ENCODE measurements at regions not wholly inside any gene's neighbourhood (a gene's known extent, or its start where the extent isn't known, plus 50 kb on each side); places are given as distances from the start of the nearest gene placed in this dataset.

DNA sequence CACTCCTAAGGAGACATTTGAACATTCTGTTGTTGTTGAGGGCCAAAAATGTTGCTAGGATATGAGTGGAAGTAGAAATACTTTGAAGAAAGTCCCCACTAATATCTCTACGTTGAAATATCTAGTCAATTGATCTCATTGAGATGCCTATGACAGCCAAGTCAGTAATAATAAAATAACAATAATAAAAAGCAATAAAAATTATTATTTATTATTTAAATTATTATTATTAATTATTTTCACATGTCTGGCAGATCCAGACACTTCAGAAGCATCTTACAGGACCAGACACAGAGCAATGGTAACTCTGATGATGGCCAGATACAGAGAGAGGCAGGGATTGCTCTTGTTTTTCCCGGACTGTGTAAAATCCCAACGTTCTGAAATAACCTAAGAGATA, 143.5 kb upstream of the PALMD start:
- TF ChIP-seq, protein P1, sequence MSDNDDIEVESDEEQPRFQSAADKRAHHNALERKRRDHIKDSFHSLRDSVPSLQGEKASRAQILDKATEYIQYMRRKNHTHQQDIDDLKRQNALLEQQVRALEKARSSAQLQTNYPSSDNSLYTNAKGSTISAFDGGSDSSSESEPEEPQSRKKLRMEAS (IDR thresholded peaks at IDR 0.05): no peak
- TF ChIP-seq, protein P2, sequence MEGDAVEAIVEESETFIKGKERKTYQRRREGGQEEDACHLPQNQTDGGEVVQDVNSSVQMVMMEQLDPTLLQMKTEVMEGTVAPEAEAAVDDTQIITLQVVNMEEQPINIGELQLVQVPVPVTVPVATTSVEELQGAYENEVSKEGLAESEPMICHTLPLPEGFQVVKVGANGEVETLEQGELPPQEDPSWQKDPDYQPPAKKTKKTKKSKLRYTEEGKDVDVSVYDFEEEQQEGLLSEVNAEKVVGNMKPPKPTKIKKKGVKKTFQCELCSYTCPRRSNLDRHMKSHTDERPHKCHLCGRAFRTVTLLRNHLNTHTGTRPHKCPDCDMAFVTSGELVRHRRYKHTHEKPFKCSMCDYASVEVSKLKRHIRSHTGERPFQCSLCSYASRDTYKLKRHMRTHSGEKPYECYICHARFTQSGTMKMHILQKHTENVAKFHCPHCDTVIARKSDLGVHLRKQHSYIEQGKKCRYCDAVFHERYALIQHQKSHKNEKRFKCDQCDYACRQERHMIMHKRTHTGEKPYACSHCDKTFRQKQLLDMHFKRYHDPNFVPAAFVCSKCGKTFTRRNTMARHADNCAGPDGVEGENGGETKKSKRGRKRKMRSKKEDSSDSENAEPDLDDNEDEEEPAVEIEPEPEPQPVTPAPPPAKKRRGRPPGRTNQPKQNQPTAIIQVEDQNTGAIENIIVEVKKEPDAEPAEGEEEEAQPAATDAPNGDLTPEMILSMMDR (IDR thresholded peaks at IDR 0.05; ENCODE audit: low read depth, low read length, missing input control): no peak
- TF ChIP-seq YY1 (IDR thresholded peaks at IDR 0.05) (no peak), TAF1 (conservative IDR thresholded peaks at IDR 0.05) (no peak), FOXA1 (IDR thresholded peaks at IDR 0.05) (no peak), EGR1 (IDR thresholded peaks at IDR 0.05; ENCODE audit: low read depth in 2 of 2) (no peak), JUND (IDR thresholded peaks at IDR 0.05) (no peak), GABPA (IDR thresholded peaks at IDR 0.05 in 1 of 2, conservative IDR thresholded peaks at IDR 0.05 in 1 of 2) (no peak), FOXA2 (IDR thresholded peaks at IDR 0.05) (no peak), RAD21 (IDR thresholded peaks at IDR 0.05) (no peak), HNF4G (IDR thresholded peaks at IDR 0.05) (no peak), SP1 (IDR thresholded peaks at IDR 0.05) (no peak)
- TF ChIP-seq, protein P3, sequence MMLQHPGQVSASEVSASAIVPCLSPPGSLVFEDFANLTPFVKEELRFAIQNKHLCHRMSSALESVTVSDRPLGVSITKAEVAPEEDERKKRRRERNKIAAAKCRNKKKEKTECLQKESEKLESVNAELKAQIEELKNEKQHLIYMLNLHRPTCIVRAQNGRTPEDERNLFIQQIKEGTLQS (IDR thresholded peaks at IDR 0.05): no peak
- TF ChIP-seq, protein P4, sequence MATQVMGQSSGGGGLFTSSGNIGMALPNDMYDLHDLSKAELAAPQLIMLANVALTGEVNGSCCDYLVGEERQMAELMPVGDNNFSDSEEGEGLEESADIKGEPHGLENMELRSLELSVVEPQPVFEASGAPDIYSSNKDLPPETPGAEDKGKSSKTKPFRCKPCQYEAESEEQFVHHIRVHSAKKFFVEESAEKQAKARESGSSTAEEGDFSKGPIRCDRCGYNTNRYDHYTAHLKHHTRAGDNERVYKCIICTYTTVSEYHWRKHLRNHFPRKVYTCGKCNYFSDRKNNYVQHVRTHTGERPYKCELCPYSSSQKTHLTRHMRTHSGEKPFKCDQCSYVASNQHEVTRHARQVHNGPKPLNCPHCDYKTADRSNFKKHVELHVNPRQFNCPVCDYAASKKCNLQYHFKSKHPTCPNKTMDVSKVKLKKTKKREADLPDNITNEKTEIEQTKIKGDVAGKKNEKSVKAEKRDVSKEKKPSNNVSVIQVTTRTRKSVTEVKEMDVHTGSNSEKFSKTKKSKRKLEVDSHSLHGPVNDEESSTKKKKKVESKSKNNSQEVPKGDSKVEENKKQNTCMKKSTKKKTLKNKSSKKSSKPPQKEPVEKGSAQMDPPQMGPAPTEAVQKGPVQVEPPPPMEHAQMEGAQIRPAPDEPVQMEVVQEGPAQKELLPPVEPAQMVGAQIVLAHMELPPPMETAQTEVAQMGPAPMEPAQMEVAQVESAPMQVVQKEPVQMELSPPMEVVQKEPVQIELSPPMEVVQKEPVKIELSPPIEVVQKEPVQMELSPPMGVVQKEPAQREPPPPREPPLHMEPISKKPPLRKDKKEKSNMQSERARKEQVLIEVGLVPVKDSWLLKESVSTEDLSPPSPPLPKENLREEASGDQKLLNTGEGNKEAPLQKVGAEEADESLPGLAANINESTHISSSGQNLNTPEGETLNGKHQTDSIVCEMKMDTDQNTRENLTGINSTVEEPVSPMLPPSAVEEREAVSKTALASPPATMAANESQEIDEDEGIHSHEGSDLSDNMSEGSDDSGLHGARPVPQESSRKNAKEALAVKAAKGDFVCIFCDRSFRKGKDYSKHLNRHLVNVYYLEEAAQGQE (IDR thresholded peaks at IDR 0.05): no peak
